ENCODE measurements at regions not wholly inside any gene's neighbourhood (a gene's known extent, or its start where the extent isn't known, plus 50 kb on each side); places are given as distances from the start of the nearest gene placed in this dataset.
A peak's percentile ranks its signal among the peaks of the same experiment; 100 is the strongest.

DNA sequence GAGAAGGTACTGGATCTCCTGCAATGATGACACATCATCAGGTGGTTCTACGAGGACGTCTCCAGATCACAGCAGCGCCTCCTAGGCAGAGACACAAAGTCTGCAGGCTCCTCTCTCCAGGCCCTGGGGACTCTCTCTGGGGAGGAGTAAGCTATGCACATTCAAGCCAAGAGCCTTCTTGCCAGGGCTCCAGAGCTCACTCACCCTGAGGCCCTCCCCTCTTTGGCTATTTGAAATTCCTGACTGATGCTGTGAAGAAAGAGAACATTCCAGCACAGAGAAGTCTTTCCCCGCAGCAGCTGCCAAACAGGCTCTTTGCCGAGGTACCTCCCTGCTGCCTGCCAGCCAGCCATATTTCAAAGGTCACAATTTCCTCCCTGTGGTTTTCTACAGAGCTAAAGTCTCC, 204.9 kb downstream of the CSNK2A3 start (continued):
- no peak for TF ChIP-seq RNF2 (IDR thresholded peaks at IDR 0.05; ENCODE audit: borderline replicate concordance, low read depth, low read length, missing control alignments, poor library complexity, severe bottlenecking)
- TF ChIP-seq CHD2 (IDR thresholded peaks at IDR 0.05; ENCODE audit: low read length) = no peak
- no peak for TF ChIP-seq SIRT6 (IDR thresholded peaks at IDR 0.05; ENCODE audit: low read length)
- no peak for TF ChIP-seq KDM5A (IDR thresholded peaks at IDR 0.05; ENCODE audit: low read length)
- TF ChIP-seq CBX8 (IDR thresholded peaks at IDR 0.05; ENCODE audit: borderline replicate concordance, low read depth, low read length) = no peak
- TF ChIP-seq CTBP2 (IDR thresholded peaks at IDR 0.05; ENCODE audit: borderline replicate concordance, insufficient read depth, insufficient read length, low read length) = peak; percentile 40
- no peak for TF ChIP-seq HDAC2 (IDR thresholded peaks at IDR 0.05; ENCODE audit: borderline replicate concordance in 1 of 2, low read depth in 2 of 2, low read length in 2 of 2)
- peak; percentile 93 for TF ChIP-seq TEAD4 (IDR thresholded peaks at IDR 0.05; ENCODE audit: low read depth, low read length)
- TF ChIP-seq, protein P1, sequence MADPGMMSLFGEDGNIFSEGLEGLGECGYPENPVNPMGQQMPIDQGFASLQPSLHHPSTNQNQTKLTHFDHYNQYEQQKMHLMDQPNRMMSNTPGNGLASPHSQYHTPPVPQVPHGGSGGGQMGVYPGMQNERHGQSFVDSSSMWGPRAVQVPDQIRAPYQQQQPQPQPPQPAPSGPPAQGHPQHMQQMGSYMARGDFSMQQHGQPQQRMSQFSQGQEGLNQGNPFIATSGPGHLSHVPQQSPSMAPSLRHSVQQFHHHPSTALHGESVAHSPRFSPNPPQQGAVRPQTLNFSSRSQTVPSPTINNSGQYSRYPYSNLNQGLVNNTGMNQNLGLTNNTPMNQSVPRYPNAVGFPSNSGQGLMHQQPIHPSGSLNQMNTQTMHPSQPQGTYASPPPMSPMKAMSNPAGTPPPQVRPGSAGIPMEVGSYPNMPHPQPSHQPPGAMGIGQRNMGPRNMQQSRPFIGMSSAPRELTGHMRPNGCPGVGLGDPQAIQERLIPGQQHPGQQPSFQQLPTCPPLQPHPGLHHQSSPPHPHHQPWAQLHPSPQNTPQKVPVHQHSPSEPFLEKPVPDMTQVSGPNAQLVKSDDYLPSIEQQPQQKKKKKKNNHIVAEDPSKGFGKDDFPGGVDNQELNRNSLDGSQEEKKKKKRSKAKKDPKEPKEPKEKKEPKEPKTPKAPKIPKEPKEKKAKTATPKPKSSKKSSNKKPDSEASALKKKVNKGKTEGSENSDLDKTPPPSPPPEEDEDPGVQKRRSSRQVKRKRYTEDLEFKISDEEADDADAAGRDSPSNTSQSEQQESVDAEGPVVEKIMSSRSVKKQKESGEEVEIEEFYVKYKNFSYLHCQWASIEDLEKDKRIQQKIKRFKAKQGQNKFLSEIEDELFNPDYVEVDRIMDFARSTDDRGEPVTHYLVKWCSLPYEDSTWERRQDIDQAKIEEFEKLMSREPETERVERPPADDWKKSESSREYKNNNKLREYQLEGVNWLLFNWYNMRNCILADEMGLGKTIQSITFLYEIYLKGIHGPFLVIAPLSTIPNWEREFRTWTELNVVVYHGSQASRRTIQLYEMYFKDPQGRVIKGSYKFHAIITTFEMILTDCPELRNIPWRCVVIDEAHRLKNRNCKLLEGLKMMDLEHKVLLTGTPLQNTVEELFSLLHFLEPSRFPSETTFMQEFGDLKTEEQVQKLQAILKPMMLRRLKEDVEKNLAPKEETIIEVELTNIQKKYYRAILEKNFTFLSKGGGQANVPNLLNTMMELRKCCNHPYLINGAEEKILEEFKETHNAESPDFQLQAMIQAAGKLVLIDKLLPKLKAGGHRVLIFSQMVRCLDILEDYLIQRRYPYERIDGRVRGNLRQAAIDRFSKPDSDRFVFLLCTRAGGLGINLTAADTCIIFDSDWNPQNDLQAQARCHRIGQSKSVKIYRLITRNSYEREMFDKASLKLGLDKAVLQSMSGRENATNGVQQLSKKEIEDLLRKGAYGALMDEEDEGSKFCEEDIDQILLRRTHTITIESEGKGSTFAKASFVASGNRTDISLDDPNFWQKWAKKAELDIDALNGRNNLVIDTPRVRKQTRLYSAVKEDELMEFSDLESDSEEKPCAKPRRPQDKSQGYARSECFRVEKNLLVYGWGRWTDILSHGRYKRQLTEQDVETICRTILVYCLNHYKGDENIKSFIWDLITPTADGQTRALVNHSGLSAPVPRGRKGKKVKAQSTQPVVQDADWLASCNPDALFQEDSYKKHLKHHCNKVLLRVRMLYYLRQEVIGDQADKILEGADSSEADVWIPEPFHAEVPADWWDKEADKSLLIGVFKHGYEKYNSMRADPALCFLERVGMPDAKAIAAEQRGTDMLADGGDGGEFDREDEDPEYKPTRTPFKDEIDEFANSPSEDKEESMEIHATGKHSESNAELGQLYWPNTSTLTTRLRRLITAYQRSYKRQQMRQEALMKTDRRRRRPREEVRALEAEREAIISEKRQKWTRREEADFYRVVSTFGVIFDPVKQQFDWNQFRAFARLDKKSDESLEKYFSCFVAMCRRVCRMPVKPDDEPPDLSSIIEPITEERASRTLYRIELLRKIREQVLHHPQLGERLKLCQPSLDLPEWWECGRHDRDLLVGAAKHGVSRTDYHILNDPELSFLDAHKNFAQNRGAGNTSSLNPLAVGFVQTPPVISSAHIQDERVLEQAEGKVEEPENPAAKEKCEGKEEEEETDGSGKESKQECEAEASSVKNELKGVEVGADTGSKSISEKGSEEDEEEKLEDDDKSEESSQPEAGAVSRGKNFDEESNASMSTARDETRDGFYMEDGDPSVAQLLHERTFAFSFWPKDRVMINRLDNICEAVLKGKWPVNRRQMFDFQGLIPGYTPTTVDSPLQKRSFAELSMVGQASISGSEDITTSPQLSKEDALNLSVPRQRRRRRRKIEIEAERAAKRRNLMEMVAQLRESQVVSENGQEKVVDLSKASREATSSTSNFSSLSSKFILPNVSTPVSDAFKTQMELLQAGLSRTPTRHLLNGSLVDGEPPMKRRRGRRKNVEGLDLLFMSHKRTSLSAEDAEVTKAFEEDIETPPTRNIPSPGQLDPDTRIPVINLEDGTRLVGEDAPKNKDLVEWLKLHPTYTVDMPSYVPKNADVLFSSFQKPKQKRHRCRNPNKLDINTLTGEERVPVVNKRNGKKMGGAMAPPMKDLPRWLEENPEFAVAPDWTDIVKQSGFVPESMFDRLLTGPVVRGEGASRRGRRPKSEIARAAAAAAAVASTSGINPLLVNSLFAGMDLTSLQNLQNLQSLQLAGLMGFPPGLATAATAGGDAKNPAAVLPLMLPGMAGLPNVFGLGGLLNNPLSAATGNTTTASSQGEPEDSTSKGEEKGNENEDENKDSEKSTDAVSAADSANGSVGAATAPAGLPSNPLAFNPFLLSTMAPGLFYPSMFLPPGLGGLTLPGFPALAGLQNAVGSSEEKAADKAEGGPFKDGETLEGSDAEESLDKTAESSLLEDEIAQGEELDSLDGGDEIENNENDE (IDR thresholded peaks at IDR 0.05; ENCODE audit: insufficient replicate concordance, low read length) = no peak
- no peak for TF ChIP-seq EZH2 (IDR thresholded peaks at IDR 0.05; ENCODE audit: low read depth, low read length, severe bottlenecking)

All from H1 (cell line).